ENCODE measurements at regions not wholly inside any gene's neighbourhood (a gene's known extent, or its start where the extent isn't known, plus 50 kb on each side); places are given as distances from the start of the nearest gene placed in this dataset.

DNA sequence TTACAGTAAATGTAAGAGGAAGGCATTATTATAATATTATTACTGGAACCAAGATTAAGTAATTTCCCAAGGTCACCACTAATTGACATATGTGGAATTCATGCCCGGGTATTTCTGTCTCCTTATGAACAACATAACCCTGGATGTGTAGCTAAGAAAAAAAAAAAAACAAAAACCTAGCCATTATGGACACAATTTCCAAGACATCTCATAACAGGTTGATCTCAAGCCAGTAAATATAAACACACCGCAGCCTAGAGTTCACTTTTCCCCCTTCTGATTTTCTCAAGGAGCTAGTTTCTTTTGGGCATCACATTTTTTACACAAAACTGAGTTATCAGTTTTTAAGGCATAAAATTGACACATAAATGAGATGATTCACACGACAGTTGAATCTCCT, 306.5 kb upstream of the RSPO3 start:
- H2AFZ ChIP-seq (ENCODE audit: low read depth, low read length, poor library complexity, severe bottlenecking) = no peak overlapping the region
- intact Hi-C loops (cut with micrococcal nuclease) = no loop called here

More for the DNA sequence above, 306.5 kb upstream of the RSPO3 start:
- ATAC-seq (no peak), DNase-seq (ENCODE audit: low read depth, low spot score) (no peak)
- Histone ChIP-seq H3K4me1 (ENCODE audit: control insufficient read depth in 1 of 2, insufficient read depth in 2 of 2, low read length in 2 of 2) (no peaks in the 10 kb centered on the region), H3K36me3 (ENCODE audit: control insufficient read depth in 1 of 2, insufficient read depth in 2 of 2, low read length in 2 of 2) (no peaks in the 10 kb centered on the region), H3K4me2 (ENCODE audit: low read length) (no peak overlapping the region), H3K9me2 (ENCODE audit: insufficient read depth) (no peaks in the 10 kb centered on the region), H4K20me1 (ENCODE audit: insufficient read depth) (no peaks in the 10 kb centered on the region), H3K9me3 (ENCODE audit: control insufficient read depth in 1 of 2, insufficient read depth in 1 of 2, low read depth in 1 of 2, low read length in 2 of 2) (no peaks in the 10 kb centered on the region), H3K79me2 (ENCODE audit: insufficient read depth, low read length) (no peaks in the 10 kb centered on the region), H3K27ac (ENCODE audit: low read depth, low read length) (no peak overlapping the region), H3K4me3 (replicated peaks in 1 of 2; ENCODE audit: low read depth in 1 of 2, low read length in 2 of 2) (no peak overlapping the region), H3K9ac (ENCODE audit: low read length) (no peak overlapping the region), H3K27me3 (ENCODE audit: insufficient read depth, low read length) (peaks cover 30% of the 10 kb centered on the region)
- no peak for TF ChIP-seq SRF (IDR thresholded peaks at IDR 0.05; ENCODE audit: low read depth)
- TF ChIP-seq EZH2phosphoT487 (IDR thresholded peaks at IDR 0.05; ENCODE audit: borderline replicate concordance) = no peak
- TF ChIP-seq CEBPB (IDR thresholded peaks at IDR 0.05; ENCODE audit: low read depth) = no peak
- TF ChIP-seq YY1 (IDR thresholded peaks at IDR 0.05; ENCODE audit: extremely low read depth, insufficient replicate concordance, low read depth, low read length) = no peak
- TF ChIP-seq, protein P1, sequence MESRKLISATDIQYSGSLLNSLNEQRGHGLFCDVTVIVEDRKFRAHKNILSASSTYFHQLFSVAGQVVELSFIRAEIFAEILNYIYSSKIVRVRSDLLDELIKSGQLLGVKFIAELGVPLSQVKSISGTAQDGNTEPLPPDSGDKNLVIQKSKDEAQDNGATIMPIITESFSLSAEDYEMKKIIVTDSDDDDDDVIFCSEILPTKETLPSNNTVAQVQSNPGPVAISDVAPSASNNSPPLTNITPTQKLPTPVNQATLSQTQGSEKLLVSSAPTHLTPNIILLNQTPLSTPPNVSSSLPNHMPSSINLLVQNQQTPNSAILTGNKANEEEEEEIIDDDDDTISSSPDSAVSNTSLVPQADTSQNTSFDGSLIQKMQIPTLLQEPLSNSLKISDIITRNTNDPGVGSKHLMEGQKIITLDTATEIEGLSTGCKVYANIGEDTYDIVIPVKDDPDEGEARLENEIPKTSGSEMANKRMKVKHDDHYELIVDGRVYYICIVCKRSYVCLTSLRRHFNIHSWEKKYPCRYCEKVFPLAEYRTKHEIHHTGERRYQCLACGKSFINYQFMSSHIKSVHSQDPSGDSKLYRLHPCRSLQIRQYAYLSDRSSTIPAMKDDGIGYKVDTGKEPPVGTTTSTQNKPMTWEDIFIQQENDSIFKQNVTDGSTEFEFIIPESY (IDR thresholded peaks at IDR 0.05; ENCODE audit: extremely low read depth, insufficient replicate concordance, low read length) = no peak
- TF ChIP-seq RAD21 (IDR thresholded peaks at IDR 0.05; ENCODE audit: low read depth) = no peak
- TF ChIP-seq, protein P2, sequence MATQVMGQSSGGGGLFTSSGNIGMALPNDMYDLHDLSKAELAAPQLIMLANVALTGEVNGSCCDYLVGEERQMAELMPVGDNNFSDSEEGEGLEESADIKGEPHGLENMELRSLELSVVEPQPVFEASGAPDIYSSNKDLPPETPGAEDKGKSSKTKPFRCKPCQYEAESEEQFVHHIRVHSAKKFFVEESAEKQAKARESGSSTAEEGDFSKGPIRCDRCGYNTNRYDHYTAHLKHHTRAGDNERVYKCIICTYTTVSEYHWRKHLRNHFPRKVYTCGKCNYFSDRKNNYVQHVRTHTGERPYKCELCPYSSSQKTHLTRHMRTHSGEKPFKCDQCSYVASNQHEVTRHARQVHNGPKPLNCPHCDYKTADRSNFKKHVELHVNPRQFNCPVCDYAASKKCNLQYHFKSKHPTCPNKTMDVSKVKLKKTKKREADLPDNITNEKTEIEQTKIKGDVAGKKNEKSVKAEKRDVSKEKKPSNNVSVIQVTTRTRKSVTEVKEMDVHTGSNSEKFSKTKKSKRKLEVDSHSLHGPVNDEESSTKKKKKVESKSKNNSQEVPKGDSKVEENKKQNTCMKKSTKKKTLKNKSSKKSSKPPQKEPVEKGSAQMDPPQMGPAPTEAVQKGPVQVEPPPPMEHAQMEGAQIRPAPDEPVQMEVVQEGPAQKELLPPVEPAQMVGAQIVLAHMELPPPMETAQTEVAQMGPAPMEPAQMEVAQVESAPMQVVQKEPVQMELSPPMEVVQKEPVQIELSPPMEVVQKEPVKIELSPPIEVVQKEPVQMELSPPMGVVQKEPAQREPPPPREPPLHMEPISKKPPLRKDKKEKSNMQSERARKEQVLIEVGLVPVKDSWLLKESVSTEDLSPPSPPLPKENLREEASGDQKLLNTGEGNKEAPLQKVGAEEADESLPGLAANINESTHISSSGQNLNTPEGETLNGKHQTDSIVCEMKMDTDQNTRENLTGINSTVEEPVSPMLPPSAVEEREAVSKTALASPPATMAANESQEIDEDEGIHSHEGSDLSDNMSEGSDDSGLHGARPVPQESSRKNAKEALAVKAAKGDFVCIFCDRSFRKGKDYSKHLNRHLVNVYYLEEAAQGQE (IDR thresholded peaks at IDR 0.05; ENCODE audit: low read depth) = no peak
- TF ChIP-seq JUND (IDR thresholded peaks at IDR 0.05) = no peak
- TF ChIP-seq POLR2AphosphoS5 (IDR thresholded peaks at IDR 0.05; ENCODE audit: low read depth, low read length) = no peak
- no peak for TF ChIP-seq FOSL1 (IDR thresholded peaks at IDR 0.05; ENCODE audit: low read depth)
- TF ChIP-seq, protein P3, sequence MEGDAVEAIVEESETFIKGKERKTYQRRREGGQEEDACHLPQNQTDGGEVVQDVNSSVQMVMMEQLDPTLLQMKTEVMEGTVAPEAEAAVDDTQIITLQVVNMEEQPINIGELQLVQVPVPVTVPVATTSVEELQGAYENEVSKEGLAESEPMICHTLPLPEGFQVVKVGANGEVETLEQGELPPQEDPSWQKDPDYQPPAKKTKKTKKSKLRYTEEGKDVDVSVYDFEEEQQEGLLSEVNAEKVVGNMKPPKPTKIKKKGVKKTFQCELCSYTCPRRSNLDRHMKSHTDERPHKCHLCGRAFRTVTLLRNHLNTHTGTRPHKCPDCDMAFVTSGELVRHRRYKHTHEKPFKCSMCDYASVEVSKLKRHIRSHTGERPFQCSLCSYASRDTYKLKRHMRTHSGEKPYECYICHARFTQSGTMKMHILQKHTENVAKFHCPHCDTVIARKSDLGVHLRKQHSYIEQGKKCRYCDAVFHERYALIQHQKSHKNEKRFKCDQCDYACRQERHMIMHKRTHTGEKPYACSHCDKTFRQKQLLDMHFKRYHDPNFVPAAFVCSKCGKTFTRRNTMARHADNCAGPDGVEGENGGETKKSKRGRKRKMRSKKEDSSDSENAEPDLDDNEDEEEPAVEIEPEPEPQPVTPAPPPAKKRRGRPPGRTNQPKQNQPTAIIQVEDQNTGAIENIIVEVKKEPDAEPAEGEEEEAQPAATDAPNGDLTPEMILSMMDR (IDR thresholded peaks at IDR 0.05 in 2 of 3, conservative IDR thresholded peaks at IDR 0.05 in 1 of 3; ENCODE audit: borderline replicate concordance in 1 of 3, insufficient read depth in 1 of 3, low read depth in 2 of 3, low read length in 2 of 3) = no peak
- TF ChIP-seq POLR2A (IDR thresholded peaks at IDR 0.05; ENCODE audit: borderline replicate concordance, extremely low read depth, insufficient read depth, insufficient read length) = no peak
- TF ChIP-seq ZFX (IDR thresholded peaks at IDR 0.05) = no peak
- no peak for TF ChIP-seq SP1 (IDR thresholded peaks at IDR 0.05; ENCODE audit: low read depth)
- TF ChIP-seq EZH2 (IDR thresholded peaks at IDR 0.05) = no peak
- TF ChIP-seq CBX3 (IDR thresholded peaks at IDR 0.05; ENCODE audit: low read depth) = no peak
- ChIA-PET RAD21 (ENCODE audit: low non-redundant PET in 1 of 2, low total read pairs in 2 of 2, uncharacterized antibody in 2 of 2, unreplicated experiment in 2 of 2) (no interaction called here), POLR2A (no interaction called here), CTCF (interaction anchor here (1.3 to 1.9 kb wide), 2 partner anchors 8 to 288 kb away, joined by 4 to 11 read pairs; no protein-coding TSS in a partner anchor)
- BruUV-seq (replicated peaks) = no TSS peak
